IMR-90 (cell line): ENCODE measurements at regions not wholly inside any gene's neighbourhood (a gene's known extent, or its start where the extent isn't known, plus 50 kb on each side); places are given as distances from the start of the nearest gene placed in this dataset.

ENCODE experiments used
- ATAC-seq: fragments of 200-7000 bp; cut with Tn5 transposase; 2 replicates; pipeline ENCODE4 v1.9.1; 2020; ENCODE audit warnings: low read depth, mild to moderate bottlenecking, moderate library complexity
- BruUV-seq: library from RNA; stranded (reverse); fragments of 400-500 nt; replicated peaks from 2 replicates; lab custom pipeline; 2021; lab: Mats Ljungman, UMichigan
- CTCF ChIA-PET: fragments of 300-600 bp; formaldehyde crosslinking; extraction: SDS; loops from one replicate; lab custom pipeline; 2021; ENCODE audit warnings: antibody characterized with exemption; lab: Yijun Ruan, JAX
- POLR2A ChIA-PET: fragments of 300-600 bp; sonication (Branson Sonifier 250); formaldehyde crosslinking; loops from one replicate; lab custom pipeline; 2022; ENCODE audit warnings: antibody characterized with exemption; ENCODE audit not compliant: unreplicated experiment; lab: Charles Lee
- DNase-seq: peaks from one replicate; pipeline ENCODE4 v3.0.0; 2013
- H2AFZ ChIP-seq: replicated peaks from 2 replicates; pipeline ENCODE3; 2013; ENCODE audit warnings: low read length, mild to moderate bottlenecking; ENCODE audit not compliant: poor library complexity
- H2AK5ac ChIP-seq: 2 replicates; pipeline ENCODE4 v1.6.1; 2013; ENCODE audit warnings: low read depth, low read length, inconsistent platforms
- H2AK9ac ChIP-seq: replicated peaks from 2 replicates; pipeline ENCODE3; 2013; ENCODE audit warnings: mild to moderate bottlenecking, low read depth, low read length, moderate library complexity; ENCODE audit not compliant: poor library complexity
- H2BK120ac ChIP-seq: 2 replicates; pipeline ENCODE4 v1.6.1; 2013; ENCODE audit warnings: low read depth, low read length, inconsistent platforms
- H2BK15ac ChIP-seq: 3 replicates; pipeline ENCODE4 v1.6.1; 2013; ENCODE audit warnings: low read depth, low read length, inconsistent platforms
- H2BK20ac ChIP-seq: 2 replicates; pipeline ENCODE4 v1.6.1; 2013; ENCODE audit warnings: low read depth, mild to moderate bottlenecking, inconsistent platforms, low read length, moderate library complexity
- H2BK5ac ChIP-seq: 2 replicates; pipeline ENCODE4 v1.6.1; 2013; ENCODE audit warnings: mild to moderate bottlenecking, low read depth, low read length, inconsistent platforms; ENCODE audit not compliant: poor library complexity, severe bottlenecking
- H3K14ac ChIP-seq: replicated peaks from 2 replicates; pipeline ENCODE4 v1.6.1; 2013; ENCODE audit warnings: low read depth, low read length, inconsistent platforms
- H3K18ac ChIP-seq: 2 replicates; pipeline ENCODE4 v1.6.1; 2013; ENCODE audit warnings: low read depth, low read length, control low read depth
- H3K23ac ChIP-seq: 2 replicates; pipeline ENCODE4 v1.6.1; 2013; ENCODE audit warnings: low read depth, low read length, inconsistent platforms
- H3K27ac ChIP-seq: 2 replicates; pipeline ENCODE4 v1.5.1; 2013; ENCODE audit warnings: mild to moderate bottlenecking, control low read depth, low read length; ENCODE audit not compliant: insufficient read depth
- H3K27me3 ChIP-seq: 2 replicates; pipeline ENCODE4 v1.6.1; 2013; ENCODE audit warnings: low read length; ENCODE audit not compliant: control insufficient read depth, insufficient read depth
- H3K36me3 ChIP-seq: 2 replicates; pipeline ENCODE4 v1.6.1; 2013; ENCODE audit warnings: low read length, mixed read lengths; ENCODE audit not compliant: control insufficient read depth, insufficient read depth
- H3K4ac ChIP-seq: 2 replicates; pipeline ENCODE4 v1.6.1; 2013; ENCODE audit warnings: low read depth, low read length, inconsistent platforms
- H3K4me1 ChIP-seq: 2 replicates; pipeline ENCODE4 v1.6.1; 2013; ENCODE audit warnings: low read length, mixed read lengths; ENCODE audit not compliant: control insufficient read depth, insufficient read depth
- H3K4me2 ChIP-seq: 2 replicates; pipeline ENCODE4 v1.6.1; 2013; ENCODE audit warnings: low read depth, mild to moderate bottlenecking, control low read depth, low read length, moderate library complexity
- H3K4me3 ChIP-seq: 2 replicates; pipeline ENCODE4 v1.5.1; 2013; ENCODE audit warnings: low read depth, mild to moderate bottlenecking, control low read depth, low read length, moderate library complexity; ENCODE audit not compliant: insufficient read depth
- H3K56ac ChIP-seq: 2 replicates; pipeline ENCODE4 v1.6.1; 2013; ENCODE audit warnings: low read length, inconsistent platforms; ENCODE audit not compliant: insufficient read depth; ENCODE audit errors: extremely low read depth
- H3K79me1 ChIP-seq, 2 experiments: 2 replicates each; pipeline ENCODE4 v1.6.1; 2013; ENCODE audit warnings: low read length in 2 of 2, inconsistent platforms in 1 of 2, low read depth in 1 of 2
- H3K9ac ChIP-seq: 2 replicates; pipeline ENCODE4 v1.6.1; 2013; ENCODE audit warnings: low read depth, low read length, control low read depth
- H3K9me1 ChIP-seq: 2 replicates; pipeline ENCODE4 v1.6.1; 2013; ENCODE audit warnings: low read length, inconsistent platforms; ENCODE audit not compliant: insufficient read depth
- H3K9me3 ChIP-seq: 2 replicates; pipeline ENCODE4 v1.6.1; 2013; ENCODE audit warnings: low read length; ENCODE audit not compliant: control insufficient read depth, insufficient read depth
- H4K20me1 ChIP-seq: 2 replicates; pipeline ENCODE4 v1.6.1; 2013; ENCODE audit warnings: low read length, inconsistent platforms; ENCODE audit not compliant: insufficient read depth
- H4K5ac ChIP-seq: 2 replicates; pipeline ENCODE4 v1.6.1; 2013; ENCODE audit warnings: mild to moderate bottlenecking, low read depth, low read length, control low read depth
- H4K8ac ChIP-seq, 2 experiments: 2 replicates each; pipeline ENCODE4 v1.6.1; 2013; ENCODE audit warnings: low read depth in 2 of 2, low read length in 2 of 2, control low read depth in 1 of 2, inconsistent platforms in 1 of 2
- H4K91ac ChIP-seq: 2 replicates; pipeline ENCODE4 v1.6.1; 2013; ENCODE audit warnings: low read depth, low read length, inconsistent platforms; ENCODE audit not compliant: insufficient read depth
- CEBPB ChIP-seq: IDR thresholded peaks from 2 replicates; pipeline ENCODE4 v1.6.1; 2012; ENCODE audit warnings: low read depth, low read length, improper control_type of control experiment
- FOS ChIP-seq: fragments of 150-350 bp; IDR thresholded peaks from 2 replicates; pipeline ENCODE4 v1.6.1; 2016; ENCODE audit warnings: low read depth, low read length
- MAFK ChIP-seq: IDR thresholded peaks from 2 replicates; pipeline ENCODE4 v1.6.1; 2012; ENCODE audit warnings: low read depth, low read length, improper control_type of control experiment
- MXI1 ChIP-seq: IDR thresholded peaks from 2 replicates; pipeline ENCODE4 v1.6.1; 2012; ENCODE audit warnings: low read depth, mild to moderate bottlenecking, low read length, moderate library complexity, borderline replicate concordance
- NFE2L2 ChIP-seq: fragments of 150-350 bp; IDR thresholded peaks from 2 replicates; pipeline ENCODE4 v1.6.1; 2016; ENCODE audit warnings: low read depth, mild to moderate bottlenecking, low read length
- POLR2A ChIP-seq: IDR thresholded peaks from 2 replicates; pipeline ENCODE4 v1.6.1; 2012; ENCODE audit warnings: mild to moderate bottlenecking, low read depth, low read length
- RAD21 ChIP-seq: IDR thresholded peaks from 2 replicates; pipeline ENCODE4 v1.6.1; 2012; ENCODE audit warnings: low read length, improper control_type of control experiment
- RFX5 ChIP-seq: IDR thresholded peaks from 2 replicates; pipeline ENCODE4 v1.8.0; 2012; ENCODE audit warnings: low read depth, mild to moderate bottlenecking, low read length, moderate library complexity
- USF2 ChIP-seq: fragments of 150-350 bp; IDR thresholded peaks from 2 replicates; pipeline ENCODE4 v1.6.1; 2017; ENCODE audit warnings: mild to moderate bottlenecking, antibody characterized with exemption, low read length, low read depth
- WGBS, 2 experiments: methylation state at CpG; one replicate each; pipeline versions ENCODE4 v1.1.5 to v1.1.7; 2013; ENCODE audit warnings: missing lambda C conversion rate in 2 of 2; ENCODE audit not compliant: insufficient read length in 1 of 2; ENCODE audit errors: extremely low coverage in 2 of 2; 5-methylcytosine and 5-hydroxymethylcytosine counted together
- dilution Hi-C: fragments of 300-500 bp; cut with HindIII; formaldehyde crosslinking; loops from one replicate; pipeline ENCODE4 v1.14.3; 2018; ENCODE audit warnings: low sequenced_read_pairs; ENCODE audit not compliant: unreplicated experiment
- in situ Hi-C: fragments of 300-500 bp; cut with MboI; formaldehyde crosslinking; loops from 3 replicates; pipeline ENCODE4 v1.14.3; 2019; ENCODE audit warnings: low sequenced_read_pairs, inconsistent platforms, mixed read lengths
- intact Hi-C: fragments of 100-400 bp; cut with micrococcal nuclease; formaldehyde crosslinking; loops from 2 replicates; pipeline ENCODE4 v1.10.0; 2022
- TF ChIP-seq, protein P1 (sequence below): fragments of 150-350 bp; IDR thresholded peaks from 2 replicates; pipeline ENCODE4 v1.6.1; 2016; ENCODE audit warnings: low read depth, mild to moderate bottlenecking, low read length, moderate library complexity, borderline replicate concordance

GRCh38 chr1:214209260-214209808 is 71.6 kb upstream of the SMYD2 start:
- H3K56ac ChIP-seq = no peak overlapping the region
- POLR2A ChIA-PET = no interaction called here
- no peaks in the 10 kb centered on the region for H3K79me1 ChIP-seq
- DNase-seq (no peak), ATAC-seq (no peak)
- no peaks in the 10 kb centered on the region for H4K20me1 ChIP-seq
- no peak overlapping the region for H2BK15ac ChIP-seq
- H3K27me3 ChIP-seq = peaks cover 24% of the 10 kb centered on the region
- H3K9ac ChIP-seq = no peak overlapping the region
- no peak overlapping the region for H2BK120ac ChIP-seq
- H3K23ac ChIP-seq = no peak overlapping the region
- no peak overlapping the region for H3K4me2 ChIP-seq
- H3K4me1 ChIP-seq = no peaks in the 10 kb centered on the region; the same call in 1 of the 2 replicates
- no peak overlapping the region for H4K91ac ChIP-seq
- no peak overlapping the region for H3K18ac ChIP-seq
- H3K4me3 ChIP-seq = no peak overlapping the region
- no peak overlapping the region for H3K27ac ChIP-seq
- H2BK20ac ChIP-seq = no peak overlapping the region
- no peak overlapping the region for H2BK5ac ChIP-seq
- no peak overlapping the region for H3K14ac ChIP-seq
- no peak overlapping the region for H4K5ac ChIP-seq
- CTCF ChIA-PET = interaction anchor here (0.7 to 1.7 kb wide), 5 partner anchors 52 to 429 kb away, joined by 3 to 5 read pairs (median 3); no protein-coding TSS in a partner anchor
- WGBS, 2 experiments = 90% methylated on average over 5 of the region's 7 CpGs; no CpG with 5 or more reads in 1 of the 2 experiments
- no peak overlapping the region for H2AFZ ChIP-seq
- no peak overlapping the region for H2AK5ac ChIP-seq
- H3K9me3 ChIP-seq = no peaks in the 10 kb centered on the region
- intact Hi-C loops = no loop called here
- H2AK9ac ChIP-seq = no peak overlapping the region
- no TSS peak for BruUV-seq
- H3K4ac ChIP-seq = no peak overlapping the region
- in situ Hi-C loops = no loop called here
- no peak overlapping the region for H4K8ac ChIP-seq
- dilution Hi-C loops = no loop called here
- no peaks in the 10 kb centered on the region for H3K36me3 ChIP-seq
- TF ChIP-seq MXI1 = no peak
- TF ChIP-seq USF2 = no peak
- TF ChIP-seq RFX5 = no peak
- TF ChIP-seq MAFK = no peak
- TF ChIP-seq RAD21 = no peak
- TF ChIP-seq, protein P1, sequence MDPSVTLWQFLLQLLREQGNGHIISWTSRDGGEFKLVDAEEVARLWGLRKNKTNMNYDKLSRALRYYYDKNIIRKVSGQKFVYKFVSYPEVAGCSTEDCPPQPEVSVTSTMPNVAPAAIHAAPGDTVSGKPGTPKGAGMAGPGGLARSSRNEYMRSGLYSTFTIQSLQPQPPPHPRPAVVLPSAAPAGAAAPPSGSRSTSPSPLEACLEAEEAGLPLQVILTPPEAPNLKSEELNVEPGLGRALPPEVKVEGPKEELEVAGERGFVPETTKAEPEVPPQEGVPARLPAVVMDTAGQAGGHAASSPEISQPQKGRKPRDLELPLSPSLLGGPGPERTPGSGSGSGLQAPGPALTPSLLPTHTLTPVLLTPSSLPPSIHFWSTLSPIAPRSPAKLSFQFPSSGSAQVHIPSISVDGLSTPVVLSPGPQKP = no peak
- TF ChIP-seq FOS = no peak
- no peak for TF ChIP-seq POLR2A
- no peak for TF ChIP-seq CEBPB
- no peak for TF ChIP-seq NFE2L2
- no peaks in the 10 kb centered on the region for H3K9me1 ChIP-seq
